GM12864 (cell line): ENCODE measurements at regions not wholly inside any gene's neighbourhood (a gene's known extent, or its start where the extent isn't known, plus 50 kb on each side); places are given as distances from the start of the nearest gene placed in this dataset.
A peak's percentile ranks its signal among the peaks of the same experiment; 100 is the strongest.

Experiments
- DNase-seq: peaks from one replicate; pipeline ENCODE4 v3.0.0-alpha.2; 2011; ENCODE audit warnings: low read depth
- H3K4me3 ChIP-seq: 2 replicates; pipeline ENCODE4 v1.5.1; 2011; ENCODE audit warnings: mild to moderate bottlenecking, low read depth, low read length, control low read depth
- CTCF ChIP-seq: IDR thresholded peaks from 2 replicates; pipeline ENCODE4 v1.5.1; 2011; ENCODE audit warnings: low read depth, mild to moderate bottlenecking, moderate library complexity, low read length, control low read depth, inconsistent platforms; ENCODE audit errors: missing control alignments

- DNase-seq: peak; percentile 73
- no peak for TF ChIP-seq CTCF
- H3K4me3 ChIP-seq: no peak overlapping the region
These were observed 84.9 kb upstream of the CXADR start for GRCh38 chr21:17427831-17428483.

GRCh38 chr21:17428484-17428869 lies 84.4 kb upstream of the CXADR start:
- DNase-seq: peak; percentile 52
- H3K4me3 ChIP-seq: no peak overlapping the region
- TF ChIP-seq CTCF: no peak

- DNase-seq: no peak
- H3K4me3 ChIP-seq: no peak overlapping the region
- no peak for TF ChIP-seq CTCF
These were observed 83.9 kb upstream of the CXADR start for GRCh38 chr21:17428980-17429379.

GRCh38 chr21:17429936-17430335 lies 82.9 kb upstream of the CXADR start:
- H3K4me3 ChIP-seq: no peak overlapping the region
- DNase-seq: no peak
- no peak for TF ChIP-seq CTCF

GRCh38 chr21:17432732-17433057 lies 80.1 kb upstream of the CXADR start:
- no peak overlapping the region for H3K4me3 ChIP-seq
- TF ChIP-seq CTCF: no peak

GRCh38 chr21:17433730-17434129 lies 79.1 kb upstream of the CXADR start:
- no peak for DNase-seq
- TF ChIP-seq CTCF: no peak
- H3K4me3 ChIP-seq: no peak overlapping the region

More at GRCh38 chr21:17432732-17433057, 80.1 kb upstream of the CXADR start:
- DNase-seq: no peak
